GM13977 (cell line): ENCODE measurements at regions not wholly inside any gene's neighbourhood (a gene's known extent, or its start where the extent isn't known, plus 50 kb on each side); places are given as distances from the start of the nearest gene placed in this dataset.

Source experiments
- DNase-seq: peaks from one replicate; pipeline ENCODE4 v3.0.0; 2012; ENCODE audit warnings: low spot score
- in situ Hi-C: fragments of 300-500 bp; cut with MboI; formaldehyde crosslinking; loops from one replicate; pipeline ENCODE4 v1.12.0; 2022; ENCODE audit warnings: low sequenced_read_pairs, low pct_unique_long_range_greater_than_20kb, mixed read lengths, inconsistent platforms; ENCODE audit not compliant: unreplicated experiment
- TF ChIP-seq, protein P1 (sequence below): IDR thresholded peaks from 2 replicates; pipeline ENCODE4 v1.5.1; 2012; ENCODE audit warnings: mild to moderate bottlenecking, control low read depth; ENCODE audit not compliant: insufficient read depth; ENCODE audit errors: extremely low read depth, missing control alignments

DNA sequence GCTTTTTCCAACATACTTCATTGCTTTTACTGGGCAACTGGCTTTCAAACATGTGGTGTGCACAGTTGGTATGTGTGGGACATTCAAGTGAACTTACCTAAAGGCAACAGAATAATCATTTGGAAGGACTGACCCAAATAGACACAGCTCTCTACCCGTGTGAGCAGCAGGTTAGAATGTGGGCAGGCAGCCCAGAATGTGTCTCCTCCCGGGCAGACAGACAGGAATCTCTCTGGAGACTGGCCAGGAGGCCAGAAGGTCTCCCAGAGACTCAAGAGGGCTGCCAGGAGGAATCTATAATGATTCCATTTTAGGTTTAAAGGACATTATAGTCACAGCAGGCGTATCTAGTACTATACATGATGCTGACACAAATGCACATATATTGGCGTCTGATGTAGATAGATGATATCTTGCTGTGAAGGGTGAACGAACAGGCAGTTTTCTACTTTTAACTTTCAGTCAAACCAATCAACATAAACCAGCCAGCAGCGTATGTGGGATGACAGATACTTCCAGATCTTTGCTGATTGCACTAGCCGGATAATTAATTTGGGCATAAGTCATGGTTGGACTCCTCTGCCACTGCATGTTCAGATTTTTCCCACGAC is 297.4 kb upstream of the ZNF608 start:
- in situ Hi-C loops = no loop called here
- DNase-seq = no peak
- TF ChIP-seq, protein P1, sequence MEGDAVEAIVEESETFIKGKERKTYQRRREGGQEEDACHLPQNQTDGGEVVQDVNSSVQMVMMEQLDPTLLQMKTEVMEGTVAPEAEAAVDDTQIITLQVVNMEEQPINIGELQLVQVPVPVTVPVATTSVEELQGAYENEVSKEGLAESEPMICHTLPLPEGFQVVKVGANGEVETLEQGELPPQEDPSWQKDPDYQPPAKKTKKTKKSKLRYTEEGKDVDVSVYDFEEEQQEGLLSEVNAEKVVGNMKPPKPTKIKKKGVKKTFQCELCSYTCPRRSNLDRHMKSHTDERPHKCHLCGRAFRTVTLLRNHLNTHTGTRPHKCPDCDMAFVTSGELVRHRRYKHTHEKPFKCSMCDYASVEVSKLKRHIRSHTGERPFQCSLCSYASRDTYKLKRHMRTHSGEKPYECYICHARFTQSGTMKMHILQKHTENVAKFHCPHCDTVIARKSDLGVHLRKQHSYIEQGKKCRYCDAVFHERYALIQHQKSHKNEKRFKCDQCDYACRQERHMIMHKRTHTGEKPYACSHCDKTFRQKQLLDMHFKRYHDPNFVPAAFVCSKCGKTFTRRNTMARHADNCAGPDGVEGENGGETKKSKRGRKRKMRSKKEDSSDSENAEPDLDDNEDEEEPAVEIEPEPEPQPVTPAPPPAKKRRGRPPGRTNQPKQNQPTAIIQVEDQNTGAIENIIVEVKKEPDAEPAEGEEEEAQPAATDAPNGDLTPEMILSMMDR = no peak

- DNase-seq = no peak
- TF ChIP-seq, protein P1 = no peak
- in situ Hi-C loops = no loop called here
These were observed 298.2 kb upstream of the ZNF608 start for GRCh38 chr5:125044491-125045282.

DNA sequence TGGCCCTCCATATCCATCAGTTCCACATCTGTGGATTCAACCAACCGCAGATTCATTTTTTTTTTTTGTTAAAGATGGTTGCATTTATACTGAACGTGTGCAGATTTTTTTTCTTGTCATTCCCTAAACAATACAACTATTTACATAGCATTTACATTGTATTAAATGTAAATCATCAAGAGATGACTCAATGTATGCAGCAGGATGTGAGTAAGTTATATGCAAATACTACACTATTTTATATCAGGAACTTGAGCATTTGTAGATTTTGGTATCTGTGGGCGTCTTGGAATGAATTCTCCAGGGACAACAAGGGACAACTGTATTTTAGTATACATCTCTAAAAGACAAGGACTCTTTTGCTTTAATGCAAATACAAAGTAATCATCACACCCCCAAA is 299.2 kb upstream of the ZNF608 start:
- TF ChIP-seq, protein P1 = no peak
- in situ Hi-C loops = no loop called here

DNA sequence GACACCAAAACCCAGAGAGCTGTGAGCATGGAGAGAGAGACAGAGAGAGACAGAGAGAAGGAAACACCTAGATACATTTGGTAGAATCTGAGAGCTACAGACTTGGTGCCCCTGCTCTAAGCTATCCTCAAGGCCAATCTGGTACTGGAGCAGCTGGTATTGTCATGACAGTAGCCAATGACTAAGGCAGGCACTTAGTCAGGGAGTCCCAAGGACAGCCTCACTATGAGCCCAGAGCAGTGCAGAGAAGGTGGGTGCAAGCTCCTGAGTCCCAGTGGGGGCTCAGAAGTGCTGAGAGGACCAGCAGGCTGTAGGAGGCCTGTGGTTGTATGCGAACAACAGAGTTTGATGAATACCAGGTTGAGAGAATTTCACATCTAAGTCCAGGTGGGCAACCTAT is 300.4 kb upstream of the ZNF608 start:
- DNase-seq = no peak
- TF ChIP-seq, protein P1 = no peak
- in situ Hi-C loops = no loop called here

More for the DNA sequence above, 299.2 kb upstream of the ZNF608 start:
- no peak for DNase-seq

GRCh38 chr5:125047871-125048270 is 301.4 kb upstream of the ZNF608 start:
- in situ Hi-C loops = no loop called here
- DNase-seq = no peak
- TF ChIP-seq, protein P1 = no peak

GRCh38 chr5:125049721-125050702 is 303.6 kb upstream of the ZNF608 start:
- no peak for DNase-seq
- in situ Hi-C loops = no loop called here
- TF ChIP-seq, protein P1 = no peak
